ENCODE measurements at regions not wholly inside any gene's neighbourhood (a gene's known extent, or its start where the extent isn't known, plus 50 kb on each side); places are given as distances from the start of the nearest gene placed in this dataset.
A peak's percentile ranks its signal among the peaks of the same experiment; 100 is the strongest.

- no peak for DNase-seq (ENCODE audit: low read depth)
- no peak overlapping the region for H3K4me3 ChIP-seq (ENCODE audit: low read depth, low read length)
- TF ChIP-seq CTCF (IDR thresholded peaks at IDR 0.05; ENCODE audit: insufficient read depth, low read depth, low read length, missing control alignments): no peak
Observed at GRCh38 chr12:63406781-63407180, 255.8 kb upstream of the AVPR1A start.

- TF ChIP-seq CTCF (IDR thresholded peaks at IDR 0.05; ENCODE audit: insufficient read depth, low read depth, low read length, missing control alignments): no peak
- no peak for DNase-seq (ENCODE audit: low read depth)
- H3K4me3 ChIP-seq (ENCODE audit: low read depth, low read length): no peak overlapping the region
Observed at GRCh38 chr12:63404611-63405010, 253.6 kb upstream of the AVPR1A start.

DNA sequence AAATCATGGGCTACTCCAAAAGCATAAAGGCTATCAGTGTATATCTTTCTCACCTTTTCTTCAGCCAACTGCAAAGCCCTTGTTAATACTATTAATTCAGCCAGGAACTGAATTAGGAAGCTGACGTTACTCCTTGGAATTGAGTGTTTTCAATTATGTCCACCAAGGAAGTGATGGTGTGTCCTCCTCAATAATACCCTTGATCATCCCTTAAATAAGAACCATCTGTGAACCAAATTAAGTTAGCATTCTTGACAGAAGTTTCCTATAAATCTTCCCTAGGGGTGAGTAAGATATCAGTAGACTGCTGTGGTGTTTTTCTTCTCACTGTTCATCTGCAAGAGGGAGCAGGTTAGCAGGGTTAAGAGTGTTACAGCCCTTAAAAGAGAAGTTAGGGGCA, 252.3 kb upstream of the AVPR1A start:
- DNase-seq (ENCODE audit: low read depth): no peak
- no peak for TF ChIP-seq CTCF (IDR thresholded peaks at IDR 0.05; ENCODE audit: insufficient read depth, low read depth, low read length, missing control alignments)
- no peak overlapping the region for H3K4me3 ChIP-seq (ENCODE audit: low read depth, low read length)

DNA sequence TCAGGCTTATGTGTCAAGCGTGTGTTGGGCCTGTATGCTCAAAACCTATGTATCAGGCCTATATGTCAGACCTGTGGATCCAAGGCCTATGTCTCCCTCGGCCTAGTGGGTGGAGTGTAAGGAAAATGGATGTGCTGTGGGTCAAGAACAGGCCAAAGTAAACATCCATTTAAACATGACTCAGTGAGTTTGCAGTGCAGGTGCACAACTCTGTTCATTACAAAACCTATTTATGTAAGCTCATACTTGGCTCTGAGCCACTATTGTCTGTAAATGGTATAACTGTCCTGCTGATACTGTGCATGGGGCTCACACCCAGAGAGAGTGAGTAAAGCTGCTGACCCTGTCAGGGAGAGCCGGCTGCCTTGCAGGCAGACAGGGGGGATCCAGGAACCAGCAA, 249.7 kb upstream of the AVPR1A start:
- no peak overlapping the region for H3K4me3 ChIP-seq (ENCODE audit: low read depth, low read length)
- no peak for TF ChIP-seq CTCF (IDR thresholded peaks at IDR 0.05; ENCODE audit: insufficient read depth, low read depth, low read length, missing control alignments)
- no peak for DNase-seq (ENCODE audit: low read depth)

DNA sequence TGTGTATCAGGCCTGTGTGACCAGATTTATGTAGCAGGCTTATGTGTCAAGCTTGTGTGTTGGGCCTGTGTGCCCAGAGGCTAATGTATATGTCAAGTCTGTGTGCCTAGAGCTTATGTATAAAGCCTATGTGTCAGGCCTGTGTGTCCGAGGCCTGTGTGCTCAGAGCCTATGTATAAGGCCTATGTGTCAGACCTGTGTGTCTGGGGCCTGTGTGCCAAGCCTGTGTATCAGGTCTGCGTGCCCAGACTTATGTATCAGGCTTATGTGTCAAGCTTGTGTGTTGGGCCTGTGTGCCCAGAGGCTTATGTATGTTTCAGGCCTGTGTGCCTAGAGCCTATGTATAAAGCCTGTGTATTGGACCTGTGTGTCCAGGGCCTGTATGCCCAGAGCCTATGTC, 249.3 kb upstream of the AVPR1A start:
- H3K4me3 ChIP-seq (ENCODE audit: low read depth, low read length): no peak overlapping the region
- no peak for TF ChIP-seq CTCF (IDR thresholded peaks at IDR 0.05; ENCODE audit: insufficient read depth, low read depth, low read length, missing control alignments)
- no peak for DNase-seq (ENCODE audit: low read depth)

DNA sequence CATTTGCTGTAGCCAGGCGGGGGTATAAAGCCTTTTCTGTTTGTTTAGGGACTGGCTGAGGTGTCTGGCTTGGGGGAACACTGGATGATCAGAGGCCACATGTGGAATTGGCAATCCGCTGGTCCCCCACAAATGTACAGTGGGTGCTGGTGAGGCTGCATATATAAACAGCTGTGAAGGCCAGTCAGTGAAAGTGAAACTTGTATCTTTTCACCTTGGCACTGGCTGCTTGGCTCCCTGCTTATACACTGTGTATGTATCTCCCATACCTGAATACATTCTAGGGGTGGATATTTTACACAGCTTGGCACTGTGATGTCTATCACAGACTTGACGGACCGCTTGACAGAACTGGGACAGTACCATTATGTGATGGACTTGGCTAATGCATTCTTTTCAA, 246.8 kb upstream of the AVPR1A start:
- H3K4me3 ChIP-seq (ENCODE audit: low read depth, low read length): no peak overlapping the region
- DNase-seq (ENCODE audit: low read depth): no peak
- no peak for TF ChIP-seq CTCF (IDR thresholded peaks at IDR 0.05; ENCODE audit: insufficient read depth, low read depth, low read length, missing control alignments)

DNA sequence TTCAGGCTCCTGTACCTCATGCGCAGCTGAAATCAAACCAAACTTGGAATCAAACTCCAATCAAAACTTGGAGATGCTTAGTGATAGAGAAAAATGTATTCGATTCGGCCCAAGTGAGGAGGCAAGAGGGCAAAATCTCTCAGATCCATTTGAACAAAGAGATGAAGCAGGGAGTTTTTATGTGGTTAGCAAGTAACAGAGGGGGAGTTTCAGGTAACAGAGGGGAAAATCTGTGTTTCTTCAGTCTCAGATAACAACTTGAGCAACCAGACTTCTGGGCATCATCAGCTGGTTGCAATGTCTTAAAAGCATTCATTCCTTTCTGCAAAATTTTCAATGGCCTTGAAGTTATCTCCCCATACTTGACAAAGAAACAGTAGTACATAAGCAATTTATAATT, 245.1 kb upstream of the AVPR1A start:
- H3K4me3 ChIP-seq (ENCODE audit: low read depth, low read length): no peak overlapping the region
- peak; percentile 8 for DNase-seq (ENCODE audit: low read depth)
- no peak for TF ChIP-seq CTCF (IDR thresholded peaks at IDR 0.05; ENCODE audit: insufficient read depth, low read depth, low read length, missing control alignments)
